NCI-H1092 (cell line): ENCODE measurements at regions not wholly inside any gene's neighbourhood (a gene's known extent, or its start where the extent isn't known, plus 50 kb on each side); places are given as distances from the start of the nearest gene placed in this dataset.
"Not testable (repeated sequence)": the region's sequence is repeated elsewhere in the genome, so short reads cannot be mapped to it uniquely, and the experiment has no call there.

Source experiments
- DNase-seq: peaks from one replicate; lab custom pipeline; 2025; lab: John Stamatoyannopoulos, UW

DNA sequence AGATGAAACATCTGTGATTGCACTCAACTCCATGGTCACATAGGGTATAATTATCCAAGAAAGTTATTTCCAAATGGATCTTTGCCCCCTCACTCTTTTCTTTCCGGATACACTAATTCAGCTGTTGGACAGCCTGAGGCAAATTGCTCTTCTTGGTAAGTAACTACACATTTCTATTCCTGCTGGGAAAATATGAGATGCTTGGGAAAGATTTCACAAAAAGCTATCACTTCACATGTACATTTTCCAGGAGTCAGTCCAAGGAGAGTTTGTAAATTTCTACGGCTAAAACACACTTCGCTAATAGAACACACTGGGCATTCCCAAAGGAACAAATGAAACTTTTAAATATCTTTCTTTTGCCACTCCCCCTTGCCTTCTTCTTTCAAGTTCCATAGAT, 123.0 kb upstream of the GRIA1 start:
- DNase-seq, result no peak

DNA sequence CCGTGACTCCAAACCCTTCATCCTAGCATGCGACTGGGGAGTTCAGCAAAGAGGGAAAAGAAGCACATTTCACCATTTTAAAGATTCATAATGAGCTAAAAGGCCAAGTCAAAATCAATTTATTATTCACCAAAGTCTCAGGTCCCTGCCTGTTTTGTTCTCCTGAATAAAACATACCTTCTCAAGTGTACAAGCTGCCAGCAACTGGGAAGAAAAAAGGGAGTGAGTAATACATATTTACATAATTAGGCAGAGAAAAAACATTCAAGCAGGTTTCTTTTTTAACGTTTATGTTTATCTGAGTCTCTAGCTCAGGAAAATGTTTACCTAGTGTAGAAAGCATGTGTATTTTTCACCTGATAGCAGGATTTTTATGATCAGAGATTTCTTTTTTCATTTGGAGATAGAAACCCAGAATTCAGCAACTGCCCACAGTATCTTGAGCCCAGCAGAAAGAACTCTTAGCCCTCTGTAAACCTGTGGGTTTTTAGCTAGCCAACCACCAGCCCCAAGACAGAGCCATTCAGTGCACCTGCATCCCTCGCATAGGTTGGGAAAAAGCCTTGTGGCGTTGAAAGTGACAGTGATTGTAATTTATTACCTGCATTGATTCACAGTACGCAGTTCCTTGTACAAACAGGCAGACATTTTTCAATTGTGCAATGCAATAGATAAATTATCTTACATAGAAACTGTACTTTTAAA, 117.9 kb upstream of the GRIA1 start:
- DNase-seq, result peak; percentile 33

- DNase-seq, result no peak
These were observed 117.4 kb upstream of the GRIA1 start for GRCh38 chr5:153373130-153373498.

DNA sequence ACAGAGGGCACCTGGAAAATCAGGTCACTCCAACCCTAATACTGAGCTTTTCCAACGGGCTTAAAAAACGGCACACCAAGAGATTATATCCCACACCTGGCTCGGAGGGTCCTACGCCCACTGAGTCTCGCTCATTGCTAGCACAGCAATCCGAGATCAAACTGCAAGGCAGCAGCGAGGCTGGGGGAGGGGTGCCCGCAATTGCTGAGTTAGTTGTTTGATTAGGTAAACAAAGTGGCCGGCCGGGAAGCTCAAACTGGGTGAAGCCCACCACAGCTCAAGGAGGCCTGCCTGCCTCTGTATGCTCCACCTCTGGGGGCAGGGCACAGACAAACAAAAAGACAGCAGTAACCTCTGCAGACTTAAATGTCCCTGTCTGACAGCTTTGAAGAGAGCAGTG, 108.8 kb upstream of the GRIA1 start:
- DNase-seq, result not testable (repeated sequence)

DNA sequence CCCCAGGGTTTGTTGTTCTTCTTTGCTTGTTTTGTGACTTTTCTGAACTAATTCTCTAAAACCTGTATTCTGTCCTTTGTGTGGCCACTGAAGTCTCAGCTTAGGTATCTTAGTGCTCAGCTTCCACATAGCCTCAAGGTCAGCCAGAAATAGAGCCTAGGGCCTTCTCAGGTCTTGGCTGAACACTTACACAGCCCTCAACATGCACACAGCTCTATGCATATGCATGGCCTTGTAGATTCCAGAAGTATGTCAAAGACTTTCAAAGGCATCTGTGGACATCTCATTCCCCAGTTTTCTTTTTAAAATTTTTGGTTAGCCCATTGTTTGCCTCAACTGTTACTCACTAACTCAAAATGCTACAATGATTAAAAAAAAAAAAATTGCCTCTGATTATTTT, 99.9 kb upstream of the GRIA1 start:
- DNase-seq, result no peak

DNA sequence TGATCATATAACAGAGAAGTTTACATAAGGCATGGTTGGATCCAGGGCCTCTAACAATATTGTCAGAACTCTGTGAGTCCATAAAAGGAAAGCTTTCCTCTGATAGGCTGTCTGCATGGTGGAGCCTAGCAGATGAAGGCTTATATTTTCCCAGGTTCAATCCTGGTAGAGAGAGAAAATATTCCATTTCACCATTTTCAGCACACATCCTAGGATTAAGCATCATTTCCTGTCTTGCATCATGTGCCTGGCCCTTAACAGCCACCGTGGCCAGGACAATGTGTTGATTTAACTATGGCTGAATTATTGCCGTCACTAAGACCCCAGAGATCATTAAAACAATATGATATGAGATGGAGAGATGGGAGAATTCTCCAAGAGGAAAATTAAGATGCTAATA, 90.9 kb upstream of the GRIA1 start:
- DNase-seq, result no peak

GRCh38 chr5:153400931-153401330, 89.5 kb upstream of the GRIA1 start:
- DNase-seq, result no peak

- no peak for DNase-seq
These were observed 87.9 kb upstream of the GRIA1 start for GRCh38 chr5:153402550-153402949.

DNA sequence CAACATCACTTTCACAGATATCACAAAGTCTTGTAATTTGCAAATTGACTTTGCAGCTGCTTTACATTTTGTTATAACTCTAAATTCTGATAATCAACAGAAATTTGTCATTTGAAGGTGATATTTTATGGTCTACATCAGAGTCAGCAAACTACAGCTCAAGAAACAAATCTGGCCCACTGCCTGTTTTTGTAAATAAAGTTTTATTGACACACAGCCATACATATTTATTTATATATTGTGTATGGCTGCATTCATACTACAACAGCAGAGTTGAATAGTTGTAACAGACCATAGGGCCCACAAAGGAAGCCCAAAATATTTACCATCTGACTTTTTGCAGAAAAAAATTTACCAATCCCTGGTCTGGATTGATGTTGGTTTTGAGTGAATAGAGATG, 87.0 kb upstream of the GRIA1 start:
- no peak for DNase-seq

DNA sequence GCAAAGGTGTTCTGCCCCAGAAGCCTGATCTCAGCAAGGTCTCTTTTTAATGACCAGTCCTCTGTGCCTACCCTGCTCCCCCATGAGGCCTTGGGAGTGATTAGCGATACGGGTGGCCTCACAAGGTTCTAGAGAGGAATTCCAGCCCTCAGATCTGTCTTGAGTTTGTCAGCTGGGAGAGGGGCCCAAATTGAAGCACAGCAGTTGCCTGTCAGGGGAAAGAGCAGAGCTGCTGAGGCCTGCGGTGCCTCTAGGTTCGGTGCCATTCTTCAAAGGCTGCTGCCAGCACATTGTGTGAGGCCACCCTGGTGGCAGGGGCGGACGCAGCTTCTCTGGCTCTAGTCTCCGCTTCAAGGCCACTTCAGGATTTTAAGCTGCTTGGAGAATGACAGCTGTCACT, 85.7 kb upstream of the GRIA1 start:
- DNase-seq, result no peak

GRCh38 chr5:153421676-153422075, 68.8 kb upstream of the GRIA1 start:
- no peak for DNase-seq

DNA sequence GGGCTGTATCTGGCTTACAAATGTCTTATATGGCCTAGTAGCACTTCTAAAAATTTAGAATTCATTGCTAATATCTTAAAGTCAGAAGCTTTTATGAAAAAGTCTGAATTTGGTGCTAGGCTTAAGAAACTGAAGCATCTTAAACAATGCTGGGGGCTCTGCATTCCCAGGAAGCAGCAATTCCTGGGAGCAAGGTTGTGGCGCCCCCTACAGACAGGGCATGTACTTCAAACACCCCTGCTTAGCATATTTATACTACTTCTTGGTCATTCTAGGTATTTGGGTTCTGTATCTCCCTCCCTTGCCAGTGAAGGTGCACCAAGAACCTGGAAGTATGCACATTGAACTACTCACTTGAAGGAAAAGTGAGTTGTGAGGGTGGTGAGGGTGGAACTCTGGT, 64.6 kb upstream of the GRIA1 start:
- DNase-seq, result no peak

- DNase-seq, result no peak
These were observed 60.6 kb upstream of the GRIA1 start for GRCh38 chr5:153429761-153430380.

GRCh38 chr5:153432583-153432982, 57.9 kb upstream of the GRIA1 start:
- no peak for DNase-seq

DNA sequence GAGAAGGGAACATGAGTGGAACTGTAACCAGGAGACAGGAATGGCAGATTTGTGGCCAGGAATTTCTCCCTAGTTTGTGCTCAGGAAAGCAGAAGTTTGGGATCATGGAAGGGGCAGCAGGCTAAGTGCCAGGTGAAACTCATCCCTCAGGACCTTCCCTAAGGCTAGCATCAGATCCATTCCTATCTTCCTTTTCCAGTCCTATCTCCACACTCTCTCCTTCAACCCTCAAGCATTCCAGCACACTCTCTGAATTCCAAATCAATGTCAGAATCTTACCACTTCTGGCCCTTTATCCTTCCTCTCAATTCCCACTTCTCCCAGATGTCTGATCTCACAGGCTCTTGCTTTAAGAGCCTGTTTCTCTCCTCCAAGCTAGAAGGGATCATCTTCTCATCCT, 53.2 kb upstream of the GRIA1 start:
- DNase-seq, result no peak

- no peak for DNase-seq
These were observed 51.3 kb upstream of the GRIA1 start for GRCh38 chr5:153439130-153439529.
